PC-9 (cell line): ENCODE measurements at regions not wholly inside any gene's neighbourhood (a gene's known extent, or its start where the extent isn't known, plus 50 kb on each side); places are given as distances from the start of the nearest gene placed in this dataset.

Experiments
- EZH2 ChIP-seq: fragments of 200-600 bp; sonication (generic); IDR thresholded peaks from 2 replicates; pipeline ENCODE4 v1.8.0; 2017; ENCODE audit warnings: antibody characterized with exemption, low read depth
- TF ChIP-seq, protein P1 (sequence below): fragments of 200-600 bp; sonication (generic); conservative IDR thresholded peaks from 2 replicates; pipeline ENCODE4 v1.6.1; 2017; ENCODE audit warnings: mixed run types, antibody characterized with exemption, mild to moderate bottlenecking, moderate library complexity

- no peak for TF ChIP-seq EZH2
- TF ChIP-seq, protein P1, sequence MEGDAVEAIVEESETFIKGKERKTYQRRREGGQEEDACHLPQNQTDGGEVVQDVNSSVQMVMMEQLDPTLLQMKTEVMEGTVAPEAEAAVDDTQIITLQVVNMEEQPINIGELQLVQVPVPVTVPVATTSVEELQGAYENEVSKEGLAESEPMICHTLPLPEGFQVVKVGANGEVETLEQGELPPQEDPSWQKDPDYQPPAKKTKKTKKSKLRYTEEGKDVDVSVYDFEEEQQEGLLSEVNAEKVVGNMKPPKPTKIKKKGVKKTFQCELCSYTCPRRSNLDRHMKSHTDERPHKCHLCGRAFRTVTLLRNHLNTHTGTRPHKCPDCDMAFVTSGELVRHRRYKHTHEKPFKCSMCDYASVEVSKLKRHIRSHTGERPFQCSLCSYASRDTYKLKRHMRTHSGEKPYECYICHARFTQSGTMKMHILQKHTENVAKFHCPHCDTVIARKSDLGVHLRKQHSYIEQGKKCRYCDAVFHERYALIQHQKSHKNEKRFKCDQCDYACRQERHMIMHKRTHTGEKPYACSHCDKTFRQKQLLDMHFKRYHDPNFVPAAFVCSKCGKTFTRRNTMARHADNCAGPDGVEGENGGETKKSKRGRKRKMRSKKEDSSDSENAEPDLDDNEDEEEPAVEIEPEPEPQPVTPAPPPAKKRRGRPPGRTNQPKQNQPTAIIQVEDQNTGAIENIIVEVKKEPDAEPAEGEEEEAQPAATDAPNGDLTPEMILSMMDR: no peak
These were observed 75.3 kb upstream of the ACP3 start for GRCh38 chr3:132241776-132242514.
